ENCODE measurements at regions not wholly inside any gene's neighbourhood (a gene's known extent, or its start where the extent isn't known, plus 50 kb on each side); places are given as distances from the start of the nearest gene placed in this dataset.

GRCh38 chr21:17264182-17264581 is 248.7 kb upstream of the CXADR start:
- TF ChIP-seq, protein P1, sequence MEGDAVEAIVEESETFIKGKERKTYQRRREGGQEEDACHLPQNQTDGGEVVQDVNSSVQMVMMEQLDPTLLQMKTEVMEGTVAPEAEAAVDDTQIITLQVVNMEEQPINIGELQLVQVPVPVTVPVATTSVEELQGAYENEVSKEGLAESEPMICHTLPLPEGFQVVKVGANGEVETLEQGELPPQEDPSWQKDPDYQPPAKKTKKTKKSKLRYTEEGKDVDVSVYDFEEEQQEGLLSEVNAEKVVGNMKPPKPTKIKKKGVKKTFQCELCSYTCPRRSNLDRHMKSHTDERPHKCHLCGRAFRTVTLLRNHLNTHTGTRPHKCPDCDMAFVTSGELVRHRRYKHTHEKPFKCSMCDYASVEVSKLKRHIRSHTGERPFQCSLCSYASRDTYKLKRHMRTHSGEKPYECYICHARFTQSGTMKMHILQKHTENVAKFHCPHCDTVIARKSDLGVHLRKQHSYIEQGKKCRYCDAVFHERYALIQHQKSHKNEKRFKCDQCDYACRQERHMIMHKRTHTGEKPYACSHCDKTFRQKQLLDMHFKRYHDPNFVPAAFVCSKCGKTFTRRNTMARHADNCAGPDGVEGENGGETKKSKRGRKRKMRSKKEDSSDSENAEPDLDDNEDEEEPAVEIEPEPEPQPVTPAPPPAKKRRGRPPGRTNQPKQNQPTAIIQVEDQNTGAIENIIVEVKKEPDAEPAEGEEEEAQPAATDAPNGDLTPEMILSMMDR (conservative IDR thresholded peaks at IDR 0.05; ENCODE audit: low read depth in 2 of 2) = no peak
- TF ChIP-seq, protein P2, sequence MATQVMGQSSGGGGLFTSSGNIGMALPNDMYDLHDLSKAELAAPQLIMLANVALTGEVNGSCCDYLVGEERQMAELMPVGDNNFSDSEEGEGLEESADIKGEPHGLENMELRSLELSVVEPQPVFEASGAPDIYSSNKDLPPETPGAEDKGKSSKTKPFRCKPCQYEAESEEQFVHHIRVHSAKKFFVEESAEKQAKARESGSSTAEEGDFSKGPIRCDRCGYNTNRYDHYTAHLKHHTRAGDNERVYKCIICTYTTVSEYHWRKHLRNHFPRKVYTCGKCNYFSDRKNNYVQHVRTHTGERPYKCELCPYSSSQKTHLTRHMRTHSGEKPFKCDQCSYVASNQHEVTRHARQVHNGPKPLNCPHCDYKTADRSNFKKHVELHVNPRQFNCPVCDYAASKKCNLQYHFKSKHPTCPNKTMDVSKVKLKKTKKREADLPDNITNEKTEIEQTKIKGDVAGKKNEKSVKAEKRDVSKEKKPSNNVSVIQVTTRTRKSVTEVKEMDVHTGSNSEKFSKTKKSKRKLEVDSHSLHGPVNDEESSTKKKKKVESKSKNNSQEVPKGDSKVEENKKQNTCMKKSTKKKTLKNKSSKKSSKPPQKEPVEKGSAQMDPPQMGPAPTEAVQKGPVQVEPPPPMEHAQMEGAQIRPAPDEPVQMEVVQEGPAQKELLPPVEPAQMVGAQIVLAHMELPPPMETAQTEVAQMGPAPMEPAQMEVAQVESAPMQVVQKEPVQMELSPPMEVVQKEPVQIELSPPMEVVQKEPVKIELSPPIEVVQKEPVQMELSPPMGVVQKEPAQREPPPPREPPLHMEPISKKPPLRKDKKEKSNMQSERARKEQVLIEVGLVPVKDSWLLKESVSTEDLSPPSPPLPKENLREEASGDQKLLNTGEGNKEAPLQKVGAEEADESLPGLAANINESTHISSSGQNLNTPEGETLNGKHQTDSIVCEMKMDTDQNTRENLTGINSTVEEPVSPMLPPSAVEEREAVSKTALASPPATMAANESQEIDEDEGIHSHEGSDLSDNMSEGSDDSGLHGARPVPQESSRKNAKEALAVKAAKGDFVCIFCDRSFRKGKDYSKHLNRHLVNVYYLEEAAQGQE (IDR thresholded peaks at IDR 0.05; ENCODE audit: unreplicated experiment) = no peak
- no peak for TF ChIP-seq EZH2 (IDR thresholded peaks at IDR 0.05; ENCODE audit: low read depth, unreplicated experiment)
- TF ChIP-seq EZH2phosphoT487 (IDR thresholded peaks at IDR 0.05; ENCODE audit: unreplicated experiment) = no peak
- TF ChIP-seq POLR2AphosphoS5 (IDR thresholded peaks at IDR 0.05; ENCODE audit: low read depth) = no peak
- TF ChIP-seq CREB1 (CRISPR knock-in tag; IDR thresholded peaks at IDR 0.05; ENCODE audit: low read depth) = no peak
- no peak for TF ChIP-seq ZNF331 (CRISPR knock-in tag; IDR thresholded peaks at IDR 0.05; ENCODE audit: low read depth)

Data from GM23338 (cell line).